Mesothelial cell of epicardium (in vitro differentiated cells): ENCODE measurements at regions not wholly inside any gene's neighbourhood (a gene's known extent, or its start where the extent isn't known, plus 50 kb on each side); places are given as distances from the start of the nearest gene placed in this dataset.

ENCODE experiments used
- DNase-seq, 2 experiments: peaks; one replicate each; pipeline ENCODE4 v3.0.0; 2021; ENCODE audit warnings: low spot score in 2 of 2; ENCODE audit not compliant: unreplicated experiment in 2 of 2
- H3K27ac Mint-ChIP-seq: 2 replicates; pipeline ENCODE4 v1.8.0; 2021; ENCODE audit warnings: mixed read lengths
- H3K27me3 Mint-ChIP-seq: 2 replicates; pipeline ENCODE4 v1.8.0; 2021; ENCODE audit warnings: low read depth, mixed read lengths
- H3K36me3 Mint-ChIP-seq: 2 replicates; pipeline ENCODE4 v1.8.0; 2021; ENCODE audit warnings: mixed read lengths
- H3K4me1 Mint-ChIP-seq: 2 replicates; pipeline ENCODE4 v1.8.0; 2021; ENCODE audit warnings: mixed read lengths
- H3K4me3 Mint-ChIP-seq: 2 replicates; pipeline ENCODE4 v1.8.0; 2021; ENCODE audit warnings: mild to moderate bottlenecking, moderate library complexity, mixed read lengths
- H3K9me3 Mint-ChIP-seq: 2 replicates; pipeline ENCODE4 v1.8.0; 2021; ENCODE audit warnings: mixed read lengths
- TF ChIP-seq, protein P1 (sequence below): fragments of 200-600 bp; sonication (generic); IDR thresholded peaks from one replicate; pipeline ENCODE4 v1.5.0; 2021; ENCODE audit warnings: antibody characterized with exemption; ENCODE audit not compliant: unreplicated experiment

DNA sequence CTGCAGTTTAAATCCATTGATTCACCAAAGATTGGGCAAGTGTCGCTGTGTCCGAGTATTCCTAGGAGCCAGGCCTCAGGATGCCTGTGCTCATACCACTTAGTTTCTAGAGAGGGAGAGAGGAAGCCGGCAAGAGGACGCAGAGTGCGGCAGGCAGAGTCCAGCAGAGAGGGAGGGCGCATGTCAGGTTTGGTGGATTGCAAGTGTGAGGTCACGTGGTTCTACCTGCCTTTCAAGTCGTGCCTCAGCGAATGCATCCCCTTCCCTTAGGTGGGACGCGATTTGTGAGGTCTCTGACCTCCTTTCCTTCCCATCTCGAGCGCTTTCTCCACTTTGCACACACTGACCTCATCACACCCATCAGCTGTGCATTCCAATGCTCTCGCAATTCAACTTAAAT, 188.1 kb downstream of the TMEM18 start:
- H3K27me3 Mint-ChIP-seq: peaks cover 18% of the 10 kb centered on the region
- no peaks in the 10 kb centered on the region for H3K9me3 Mint-ChIP-seq
- H3K4me3 Mint-ChIP-seq: no peak overlapping the region
- no peak overlapping the region for H3K27ac Mint-ChIP-seq
- H3K4me1 Mint-ChIP-seq: peaks cover 4% of the 10 kb centered on the region
- no peaks in the 10 kb centered on the region for H3K36me3 Mint-ChIP-seq
- TF ChIP-seq, protein P1, sequence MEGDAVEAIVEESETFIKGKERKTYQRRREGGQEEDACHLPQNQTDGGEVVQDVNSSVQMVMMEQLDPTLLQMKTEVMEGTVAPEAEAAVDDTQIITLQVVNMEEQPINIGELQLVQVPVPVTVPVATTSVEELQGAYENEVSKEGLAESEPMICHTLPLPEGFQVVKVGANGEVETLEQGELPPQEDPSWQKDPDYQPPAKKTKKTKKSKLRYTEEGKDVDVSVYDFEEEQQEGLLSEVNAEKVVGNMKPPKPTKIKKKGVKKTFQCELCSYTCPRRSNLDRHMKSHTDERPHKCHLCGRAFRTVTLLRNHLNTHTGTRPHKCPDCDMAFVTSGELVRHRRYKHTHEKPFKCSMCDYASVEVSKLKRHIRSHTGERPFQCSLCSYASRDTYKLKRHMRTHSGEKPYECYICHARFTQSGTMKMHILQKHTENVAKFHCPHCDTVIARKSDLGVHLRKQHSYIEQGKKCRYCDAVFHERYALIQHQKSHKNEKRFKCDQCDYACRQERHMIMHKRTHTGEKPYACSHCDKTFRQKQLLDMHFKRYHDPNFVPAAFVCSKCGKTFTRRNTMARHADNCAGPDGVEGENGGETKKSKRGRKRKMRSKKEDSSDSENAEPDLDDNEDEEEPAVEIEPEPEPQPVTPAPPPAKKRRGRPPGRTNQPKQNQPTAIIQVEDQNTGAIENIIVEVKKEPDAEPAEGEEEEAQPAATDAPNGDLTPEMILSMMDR: no peak
- DNase-seq: no peak

DNA sequence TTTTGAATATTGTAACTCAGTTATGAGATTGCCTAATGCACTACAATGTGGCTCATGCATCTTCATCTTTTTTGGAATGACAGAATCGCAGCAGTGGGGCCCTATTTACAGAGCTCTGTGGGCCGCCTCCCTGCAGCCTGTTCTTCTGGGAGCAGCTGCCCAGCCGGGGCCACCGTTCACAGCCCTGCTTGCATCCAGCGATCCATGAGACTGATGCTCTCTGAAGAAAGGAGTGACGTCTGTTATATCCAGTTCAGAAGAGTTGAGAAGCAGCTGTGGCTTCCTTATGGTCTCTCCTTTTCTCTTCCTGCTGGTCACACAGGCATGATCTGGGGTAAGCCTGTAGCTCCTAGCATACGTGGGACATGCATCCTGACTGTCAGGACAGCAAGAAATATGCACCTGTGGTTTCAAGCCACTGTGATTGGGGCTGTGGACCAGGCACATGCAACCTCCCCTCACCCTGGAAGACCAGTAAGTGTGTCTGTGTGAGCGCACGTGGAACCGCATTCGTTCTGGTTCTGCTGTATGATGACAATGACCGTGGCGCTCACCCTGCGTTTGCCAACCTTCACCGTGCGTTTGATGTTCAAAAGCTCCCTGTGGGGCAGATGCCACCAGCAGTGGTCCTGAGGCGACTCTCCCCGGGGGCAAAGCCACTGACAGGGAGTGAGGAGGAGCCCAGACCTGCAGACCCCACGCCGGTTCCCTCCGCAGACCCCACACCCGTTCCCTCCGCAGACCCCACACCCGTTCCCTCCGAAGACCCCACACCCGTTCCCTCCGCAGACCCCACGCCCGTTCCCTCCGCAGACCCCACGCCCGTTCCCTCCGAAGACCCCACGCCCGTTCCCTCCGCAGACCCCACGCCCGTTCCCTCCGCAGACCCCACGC, 189.8 kb downstream of the TMEM18 start:
- DNase-seq: no peak
- no peaks in the 10 kb centered on the region for H3K36me3 Mint-ChIP-seq
- H3K4me3 Mint-ChIP-seq: no peak overlapping the region
- H3K9me3 Mint-ChIP-seq: no peaks in the 10 kb centered on the region
- no peak overlapping the region for H3K27ac Mint-ChIP-seq
- peaks cover 23% of the 10 kb centered on the region for H3K27me3 Mint-ChIP-seq
- TF ChIP-seq, protein P1: no peak
- H3K4me1 Mint-ChIP-seq: peaks cover 4% of the 10 kb centered on the region

GRCh38 chr2:486371-486770, 190.8 kb downstream of the TMEM18 start:
- Mint-ChIP-seq H3K4me1 (peaks cover 4% of the 10 kb centered on the region), H3K36me3 (no peaks in the 10 kb centered on the region), H3K4me3 (no peak overlapping the region), H3K27ac (no peak overlapping the region), H3K27me3 (peaks cover 22% of the 10 kb centered on the region), H3K9me3 (no peaks in the 10 kb centered on the region)
- TF ChIP-seq, protein P1: no peak
- no peak for DNase-seq

- H3K4me1 Mint-ChIP-seq: no peaks in the 10 kb centered on the region
- peaks cover 34% of the 10 kb centered on the region for H3K27me3 Mint-ChIP-seq
- no peak for DNase-seq
- H3K27ac Mint-ChIP-seq: no peak overlapping the region
- no peak overlapping the region for H3K4me3 Mint-ChIP-seq
- no peaks in the 10 kb centered on the region for H3K9me3 Mint-ChIP-seq
- no peaks in the 10 kb centered on the region for H3K36me3 Mint-ChIP-seq
- TF ChIP-seq, protein P1: no peak
Measured at GRCh38 chr2:481388-481787, 193.5 kb upstream of the ALKAL2 start.

GRCh38 chr2:479490-480176, 191.7 kb upstream of the ALKAL2 start:
- no peak for DNase-seq
- H3K4me1 Mint-ChIP-seq: no peaks in the 10 kb centered on the region
- no peak overlapping the region for H3K4me3 Mint-ChIP-seq
- no peaks in the 10 kb centered on the region for H3K36me3 Mint-ChIP-seq
- no peak overlapping the region for H3K27ac Mint-ChIP-seq
- TF ChIP-seq, protein P1: no peak
- peaks cover 38% of the 10 kb centered on the region for H3K27me3 Mint-ChIP-seq
- H3K9me3 Mint-ChIP-seq: peaks cover 9% of the 10 kb centered on the region
